CD14-positive monocyte (primary cell): ENCODE measurements at regions not wholly inside any gene's neighbourhood (a gene's known extent, or its start where the extent isn't known, plus 50 kb on each side); places are given as distances from the start of the nearest gene placed in this dataset.

Source experiments
- DNase-seq, 3 donors: peaks; one replicate each; pipeline ENCODE4 v3.0.0-alpha.2; 2011 to 2022
- H2AFZ ChIP-seq: 2 replicates; pipeline ENCODE4 v1.6.0; 2012; ENCODE audit warnings: mild to moderate bottlenecking, low read depth, low read length, inconsistent platforms; ENCODE audit not compliant: insufficient read depth, poor library complexity, severe bottlenecking
- H3K27ac ChIP-seq, 2 donors: 1 replicate in 1 of 2; 2 replicates in 1 of 2; pipeline ENCODE4 v1.5.1; 2012 to 2013; ENCODE audit warnings: low read length in 2 of 2, control low read depth in 1 of 2, inconsistent platforms in 1 of 2, low read depth in 1 of 2, mild to moderate bottlenecking in 1 of 2
- H3K27me3 ChIP-seq, 2 donors: one replicate each; pipeline versions ENCODE4 v1.6.0 to v1.6.1; 2011 to 2013; ENCODE audit warnings: low read length in 2 of 2; ENCODE audit not compliant: control insufficient read depth in 2 of 2, insufficient read depth in 2 of 2
- H3K36me3 ChIP-seq, 2 donors: replicated peaks in 1 of 2; 1 replicate in 1 of 2; 2 replicates in 1 of 2; pipeline versions ENCODE4 v1.5.1 to v1.6.1; 2012 to 2013; ENCODE audit warnings: low read length in 2 of 2, control low read depth in 1 of 2, inconsistent platforms in 1 of 2, mild to moderate bottlenecking in 1 of 2; ENCODE audit not compliant: insufficient read depth in 2 of 2, control insufficient read depth in 1 of 2
- H3K4me1 ChIP-seq, 2 donors: 1 replicate in 1 of 2; 2 replicates in 1 of 2; pipeline versions ENCODE4 v1.5.1 to v1.6.1; 2012 to 2013; ENCODE audit warnings: low read length in 2 of 2, control low read depth in 1 of 2, inconsistent platforms in 1 of 2, mild to moderate bottlenecking in 1 of 2, moderate library complexity in 1 of 2; ENCODE audit not compliant: insufficient read depth in 2 of 2, control insufficient read depth in 1 of 2
- H3K4me2 ChIP-seq: replicated peaks from 2 replicates; pipeline ENCODE3; 2012; ENCODE audit warnings: low read length, moderate library complexity, mild to moderate bottlenecking; ENCODE audit not compliant: poor library complexity, severe bottlenecking; ENCODE audit errors: extremely low read depth
- H3K4me3 ChIP-seq, 3 experiments: fragments of 200-600 bp in 1 of 3; sonication (generic) in 1 of 3; replicated peaks in 1 of 3; 1 replicate in 2 of 3; 2 replicates in 1 of 3; pipeline ENCODE4 v1.5.1; 2011 to 2013; ENCODE audit warnings: low read length in 3 of 3, mild to moderate bottlenecking in 3 of 3, control low read depth in 2 of 3, low read depth in 2 of 3, inconsistent platforms in 1 of 3, moderate library complexity in 1 of 3
- H3K79me2 ChIP-seq: 2 replicates; pipeline ENCODE4 v1.6.0; 2012; ENCODE audit warnings: mild to moderate bottlenecking, control low read depth, inconsistent platforms, low read length, moderate library complexity; ENCODE audit not compliant: insufficient read depth
- H3K9ac ChIP-seq: 2 replicates; pipeline ENCODE4 v1.6.0; 2017; ENCODE audit warnings: low read length, mild to moderate bottlenecking; ENCODE audit not compliant: insufficient read depth, poor library complexity, severe bottlenecking
- H3K9me3 ChIP-seq, 2 donors: replicated peaks in 1 of 2; 1 replicate in 1 of 2; 2 replicates in 1 of 2; pipeline versions ENCODE4 v1.5.1 to v1.6.1; 2012 to 2013; ENCODE audit warnings: low read length in 2 of 2, control low read depth in 1 of 2; ENCODE audit not compliant: control insufficient read depth in 1 of 2, insufficient read depth in 1 of 2
- H4K20me1 ChIP-seq: 2 replicates; pipeline ENCODE4 v1.6.0; 2012; ENCODE audit warnings: mild to moderate bottlenecking, low read length, control low read depth, moderate library complexity; ENCODE audit not compliant: insufficient read depth
- H3K27ac Mint-ChIP-seq, 7 donors: one replicate each; pipeline ENCODE4 v1.8.0; 2020; ENCODE audit warnings: mild to moderate bottlenecking in 7 of 7, mixed read lengths in 7 of 7, moderate library complexity in 6 of 7, inconsistent platforms in 2 of 7
- H3K27me3 Mint-ChIP-seq, 3 donors: one replicate each; pipeline ENCODE4 v1.8.0; 2021 to 2022; ENCODE audit warnings: low read depth in 3 of 3, mild to moderate bottlenecking in 3 of 3, mixed read lengths in 3 of 3, moderate library complexity in 3 of 3, inconsistent platforms in 1 of 3
- H3K36me3 Mint-ChIP-seq, 2 donors: one replicate each; pipeline ENCODE4 v1.8.0; 2020; ENCODE audit warnings: mixed read lengths in 2 of 2, inconsistent platforms in 1 of 2, mild to moderate bottlenecking in 1 of 2
- H3K4me1 Mint-ChIP-seq: one replicate; pipeline ENCODE4 v1.8.0; 2020; ENCODE audit warnings: mild to moderate bottlenecking, mixed read lengths
- H3K4me3 Mint-ChIP-seq, 2 donors: one replicate each; pipeline ENCODE4 v1.8.0; 2020; ENCODE audit warnings: mild to moderate bottlenecking in 2 of 2, mixed read lengths in 2 of 2, moderate library complexity in 1 of 2
- H3K9me3 Mint-ChIP-seq, 7 donors: one replicate each; pipeline ENCODE4 v1.8.0; 2020 to 2022; ENCODE audit warnings: mixed read lengths in 7 of 7, mild to moderate bottlenecking in 6 of 7, moderate library complexity in 6 of 7, inconsistent platforms in 2 of 7
- WGBS: methylation state at CpG from one replicate; pipeline ENCODE4 v1.1.5; 2013; ENCODE audit warnings: missing lambda C conversion rate; ENCODE audit not compliant: insufficient coverage; 5-methylcytosine and 5-hydroxymethylcytosine counted together
- intact Hi-C, 2 donors: fragments of 100-400 bp; cut with micrococcal nuclease; formaldehyde crosslinking; loops; one replicate each; pipeline versions ENCODE4 v1.15.0 to v1.15.1; 2023
- TF ChIP-seq, protein P1 (sequence below): fragments of 200-600 bp; IDR thresholded peaks from one replicate; pipeline ENCODE4 v1.8.0; 2022; ENCODE audit warnings: antibody characterized with exemption, mild to moderate bottlenecking

DNA sequence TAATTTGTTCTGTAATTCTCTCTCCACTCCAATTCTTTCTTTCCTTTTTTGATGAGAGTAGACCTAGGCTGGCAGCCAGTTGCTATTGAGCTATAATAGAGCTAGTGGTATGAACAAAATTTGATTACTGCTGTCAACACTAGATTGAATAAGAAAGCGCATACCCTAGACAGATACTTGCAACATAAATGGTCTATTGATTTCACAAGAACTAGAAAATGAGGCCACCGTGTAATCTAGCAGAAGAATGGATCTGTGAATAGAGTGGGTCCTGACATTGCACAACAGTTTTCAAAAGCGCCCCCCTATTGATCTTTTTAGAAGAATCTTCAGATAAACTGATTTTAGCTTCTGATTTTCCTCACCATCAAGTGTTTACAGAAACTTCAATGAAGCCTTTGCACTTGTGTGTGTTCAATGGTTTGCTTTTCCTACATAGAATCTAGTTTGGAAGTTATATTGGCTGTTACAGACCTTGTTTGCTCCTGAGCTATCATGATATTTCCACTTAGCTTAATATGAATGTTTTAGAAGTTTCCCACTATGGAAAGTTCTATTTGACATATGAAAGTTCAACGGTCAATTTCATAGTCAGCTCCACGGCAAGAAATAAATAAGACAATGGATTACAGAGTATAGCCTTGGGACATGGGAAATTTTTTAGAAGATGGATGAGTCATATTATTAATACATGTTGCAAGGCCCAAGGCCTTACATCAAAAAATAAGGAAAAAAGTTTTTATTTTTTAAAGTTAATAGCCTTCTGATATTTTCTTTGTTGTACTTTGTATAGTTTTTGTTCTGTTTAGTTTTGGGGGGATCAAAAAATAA is 55.6 kb downstream of the UTRN start:
- H3K4me2 ChIP-seq: peak overlapping the region; percentile 29
- Mint-ChIP-seq H3K36me3 (peaks cover 6 to 8% of the 10 kb centered on the region in 2 donors), H3K4me3 (no peak overlapping the region), H3K4me1 (peaks cover 87% of the 10 kb centered on the region), H3K27me3 (no peaks in the 10 kb centered on the region), H3K27ac (peak overlapping the region; percentile 78 to 91 (median 90)), H3K9me3 (no peaks in the 10 kb centered on the region)
- H3K79me2 ChIP-seq: peaks cover 94% of the 10 kb centered on the region
- H3K9me3 ChIP-seq: no peaks in the 10 kb centered on the region
- TF ChIP-seq, protein P1, sequence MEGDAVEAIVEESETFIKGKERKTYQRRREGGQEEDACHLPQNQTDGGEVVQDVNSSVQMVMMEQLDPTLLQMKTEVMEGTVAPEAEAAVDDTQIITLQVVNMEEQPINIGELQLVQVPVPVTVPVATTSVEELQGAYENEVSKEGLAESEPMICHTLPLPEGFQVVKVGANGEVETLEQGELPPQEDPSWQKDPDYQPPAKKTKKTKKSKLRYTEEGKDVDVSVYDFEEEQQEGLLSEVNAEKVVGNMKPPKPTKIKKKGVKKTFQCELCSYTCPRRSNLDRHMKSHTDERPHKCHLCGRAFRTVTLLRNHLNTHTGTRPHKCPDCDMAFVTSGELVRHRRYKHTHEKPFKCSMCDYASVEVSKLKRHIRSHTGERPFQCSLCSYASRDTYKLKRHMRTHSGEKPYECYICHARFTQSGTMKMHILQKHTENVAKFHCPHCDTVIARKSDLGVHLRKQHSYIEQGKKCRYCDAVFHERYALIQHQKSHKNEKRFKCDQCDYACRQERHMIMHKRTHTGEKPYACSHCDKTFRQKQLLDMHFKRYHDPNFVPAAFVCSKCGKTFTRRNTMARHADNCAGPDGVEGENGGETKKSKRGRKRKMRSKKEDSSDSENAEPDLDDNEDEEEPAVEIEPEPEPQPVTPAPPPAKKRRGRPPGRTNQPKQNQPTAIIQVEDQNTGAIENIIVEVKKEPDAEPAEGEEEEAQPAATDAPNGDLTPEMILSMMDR: no peak
- intact Hi-C loops: no loop called here
- peak overlapping the region in 1 of 3 experiments; percentile 6 for H3K4me3 ChIP-seq
- peaks cover 72 to 83% of the 10 kb centered on the region in 2 donors for H3K4me1 ChIP-seq
- no peaks in the 10 kb centered on the region for H3K36me3 ChIP-seq
- peak overlapping the region; percentile 36 to 69 for H3K27ac ChIP-seq
- 100% methylated on average over 1 of the region's 5 CpGs for WGBS
- peak in 2 of 3 donors; percentile 33 to 43 for DNase-seq
- no peak overlapping the region for H2AFZ ChIP-seq
- H3K9ac ChIP-seq: no peak overlapping the region
- peaks cover 35% of the 10 kb centered on the region for H4K20me1 ChIP-seq
- H3K27me3 ChIP-seq: no peaks in the 10 kb centered on the region

DNA sequence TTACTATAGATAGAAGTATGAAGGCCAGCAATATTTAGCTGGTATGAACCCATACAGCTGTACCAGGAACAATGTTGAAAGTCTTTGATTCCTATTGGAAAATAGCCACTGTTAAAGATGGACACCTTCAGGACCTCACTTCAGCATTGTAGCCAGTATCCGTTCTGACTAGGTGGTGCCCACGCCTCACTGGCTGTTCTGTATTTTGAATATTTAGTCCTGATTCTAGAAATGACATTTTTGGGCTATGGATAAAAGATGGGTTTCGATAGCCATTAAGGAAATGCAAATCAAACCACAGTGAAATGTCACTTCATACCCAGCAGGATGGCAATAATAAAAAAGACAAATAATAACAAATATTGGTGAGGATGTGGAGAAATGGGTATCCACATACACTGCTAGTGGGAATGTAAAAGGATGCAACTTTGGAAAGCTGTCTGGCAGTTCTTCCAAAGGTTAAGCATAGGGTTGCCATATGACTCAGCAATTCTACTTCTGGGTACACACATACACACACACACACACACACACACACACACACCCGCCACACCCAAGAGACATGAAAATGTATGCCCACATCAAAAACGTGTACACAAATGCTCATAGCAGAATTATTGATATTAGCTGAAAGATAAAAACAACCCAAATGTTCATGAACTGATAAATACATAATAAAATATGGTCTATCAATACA is 56.8 kb downstream of the UTRN start:
- Mint-ChIP-seq H3K9me3 (no peaks in the 10 kb centered on the region), H3K27me3 (no peaks in the 10 kb centered on the region), H3K36me3 (peaks cover 3 to 7% of the 10 kb centered on the region in 2 donors), H3K27ac (peak overlapping the region; percentile 35 to 78 (median 74)), H3K4me1 (peaks cover 85% of the 10 kb centered on the region), H3K4me3 (no peak overlapping the region)
- no CpG with 5 or more reads among the region's 5 CpGs for WGBS
- no peak overlapping the region for H3K4me2 ChIP-seq
- DNase-seq: peak in 1 of 3 donors; percentile 40
- H3K9me3 ChIP-seq: no peaks in the 10 kb centered on the region
- TF ChIP-seq, protein P1: no peak
- no peak overlapping the region for H3K4me3 ChIP-seq
- intact Hi-C loops: no loop called here
- H4K20me1 ChIP-seq: peaks cover 29% of the 10 kb centered on the region
- no peak overlapping the region for H2AFZ ChIP-seq
- no peak overlapping the region for H3K9ac ChIP-seq
- peaks cover 94% of the 10 kb centered on the region for H3K79me2 ChIP-seq
- no peaks in the 10 kb centered on the region for H3K27me3 ChIP-seq
- H3K4me1 ChIP-seq: peaks cover 78 to 88% of the 10 kb centered on the region in 2 donors
- peak overlapping the region in 1 of 2 donors; percentile 69 for H3K27ac ChIP-seq
- H3K36me3 ChIP-seq: no peaks in the 10 kb centered on the region
